ENCODE measurements at regions not wholly inside any gene's neighbourhood (a gene's known extent, or its start where the extent isn't known, plus 50 kb on each side); places are given as distances from the start of the nearest gene placed in this dataset.
"Not testable (repeated sequence)": the region's sequence is repeated elsewhere in the genome, so short reads cannot be mapped to it uniquely, and the experiment has no call there.

DNA sequence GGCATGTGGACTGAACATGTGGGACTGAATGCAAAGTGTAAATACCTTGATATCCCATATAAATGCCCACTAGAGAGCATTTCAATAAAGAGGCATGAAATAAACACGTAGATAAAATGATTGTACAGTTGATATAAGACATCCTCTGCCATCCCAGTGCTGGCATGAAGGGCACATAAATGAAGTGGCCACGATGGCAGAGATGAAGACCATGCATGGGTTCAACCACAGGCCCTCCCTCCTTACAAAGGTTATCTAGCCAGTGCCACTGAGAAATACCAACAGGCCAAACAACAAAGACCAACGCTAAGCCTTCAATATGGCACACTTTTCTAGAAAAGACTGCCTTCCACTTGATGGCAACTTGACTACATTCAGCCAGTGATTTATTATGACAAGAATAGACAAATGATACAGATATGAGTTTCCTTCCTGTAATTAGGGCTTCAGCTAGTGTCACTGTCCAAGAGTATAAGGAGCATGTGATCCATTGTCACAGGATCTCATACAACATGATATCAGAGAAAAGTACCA lies 493.9 kb upstream of the MAP2 start:
- no peak for DNase-seq (ENCODE audit: low read depth)

DNA sequence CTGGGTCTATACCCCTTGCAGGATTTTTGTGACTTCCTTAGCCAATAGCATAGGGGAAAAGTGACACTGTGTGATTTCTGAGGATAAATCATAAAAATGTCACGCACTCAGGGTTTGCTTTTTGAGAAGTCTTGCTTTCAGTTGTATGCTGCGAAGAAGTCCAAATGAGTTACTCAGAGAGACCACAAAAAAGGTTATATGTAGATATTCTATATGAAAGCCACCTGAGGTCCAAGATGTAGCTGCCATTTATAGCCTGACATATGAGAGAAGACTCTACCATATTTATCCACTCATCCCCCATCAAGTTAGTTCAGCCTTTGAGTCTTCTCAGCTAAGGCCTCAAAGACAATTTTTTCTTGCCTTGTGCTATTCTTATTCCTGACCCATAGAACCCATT lies 488.3 kb upstream of the MAP2 start:
- DNase-seq (ENCODE audit: low read depth), result no peak

DNA sequence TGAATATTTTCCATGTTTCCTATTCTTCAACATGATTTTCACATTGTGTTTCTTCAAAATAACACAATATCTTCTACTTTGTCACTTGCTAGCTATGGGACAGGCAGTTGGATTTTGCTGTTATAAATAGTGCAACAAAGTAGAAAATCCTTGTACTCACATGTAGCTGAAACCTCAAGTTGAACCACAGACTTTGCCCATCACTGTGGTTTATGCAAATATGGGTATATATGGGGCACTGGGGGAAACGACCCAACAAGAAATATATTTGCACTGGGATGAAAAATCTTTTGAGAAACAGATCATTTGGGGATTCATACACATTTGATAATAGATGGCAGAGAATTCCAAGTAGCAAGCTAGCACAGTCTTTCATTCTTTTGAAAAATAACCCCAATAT lies 486.3 kb upstream of the MAP2 start:
- DNase-seq (ENCODE audit: low read depth), result no peak

DNA sequence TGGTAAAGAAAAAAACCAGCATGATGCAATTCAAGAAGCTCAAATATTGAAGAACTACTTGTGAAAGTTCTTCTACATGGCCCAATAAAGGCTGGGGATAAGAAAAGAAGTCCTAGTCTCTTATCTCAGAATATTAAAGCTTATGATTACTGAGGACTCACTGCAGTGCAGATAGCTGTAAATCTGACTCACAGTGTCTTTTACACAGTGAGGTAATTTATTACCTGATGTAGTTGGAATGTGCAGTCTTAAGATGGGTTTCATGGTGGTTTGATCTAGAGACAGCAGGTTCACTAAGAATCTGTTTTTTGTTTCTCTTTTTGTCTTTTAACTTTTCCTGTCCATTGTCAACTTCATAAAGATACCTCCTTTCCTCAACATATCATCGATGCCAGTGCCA lies 484.0 kb upstream of the MAP2 start:
- DNase-seq (ENCODE audit: low read depth), result no peak

DNA sequence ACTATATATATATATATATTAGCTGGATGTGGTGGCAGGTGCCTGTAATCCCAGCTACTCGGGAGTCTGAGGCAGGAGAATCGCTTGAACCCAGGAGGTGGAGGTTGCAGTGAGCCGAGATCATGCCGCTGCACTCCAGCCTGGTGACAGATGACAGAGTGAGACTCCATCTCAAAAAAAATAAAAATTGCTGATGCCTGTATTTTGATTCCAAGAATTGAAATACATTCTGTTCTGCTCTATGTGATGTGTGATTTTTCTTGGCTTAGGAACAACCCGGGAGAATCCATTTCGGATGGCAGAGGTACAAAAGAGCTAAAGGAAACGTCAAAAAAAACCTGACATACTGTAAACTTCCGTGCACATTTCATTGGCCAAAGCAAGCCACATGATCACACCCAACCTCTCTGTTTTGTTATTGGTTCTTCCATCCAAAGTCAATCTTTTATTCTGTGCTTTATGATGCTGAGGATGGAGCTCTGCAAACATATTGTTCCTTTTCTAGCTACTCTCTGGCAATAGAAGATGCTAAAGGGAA lies 478.1 kb upstream of the MAP2 start:
- no peak for DNase-seq (ENCODE audit: low read depth)

DNA sequence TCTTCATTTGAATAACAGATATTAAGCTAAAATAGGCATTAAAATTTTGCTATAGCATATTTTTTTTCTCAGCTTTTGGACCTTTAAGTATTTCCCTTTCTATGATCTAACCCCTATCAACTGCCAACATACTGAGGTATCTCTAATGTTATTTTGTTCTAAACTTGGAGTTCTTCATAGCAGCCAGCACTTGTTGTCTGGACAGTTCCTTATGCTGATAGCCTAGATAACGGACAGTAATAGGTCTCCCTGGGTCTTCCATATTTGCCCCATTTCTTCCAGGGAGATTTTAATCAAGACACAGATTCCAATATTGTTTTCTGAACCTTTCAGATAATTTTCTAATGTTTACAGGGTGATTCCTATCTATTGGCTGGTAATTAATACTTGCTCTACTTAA lies 475.8 kb upstream of the MAP2 start:
- no peak for DNase-seq (ENCODE audit: low read depth)

DNA sequence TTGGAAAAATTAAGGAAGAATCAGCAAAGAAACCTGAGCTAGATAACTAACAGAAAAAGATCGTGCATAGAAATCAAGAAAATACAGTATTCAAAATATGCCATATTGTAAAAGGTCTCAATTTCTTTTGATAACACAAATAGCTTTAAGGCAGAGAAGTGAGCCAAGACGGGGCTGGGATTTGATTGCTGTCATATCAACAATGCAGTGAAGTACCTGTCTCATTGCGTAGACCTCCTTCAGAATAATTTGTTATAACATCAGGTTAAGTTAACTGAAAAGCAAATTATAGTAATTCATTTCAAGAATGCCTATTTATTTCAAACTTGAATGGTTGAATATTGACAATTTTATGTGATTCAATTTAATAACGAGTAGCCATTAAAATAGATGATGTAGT lies 453.8 kb upstream of the MAP2 start:
- DNase-seq (ENCODE audit: low read depth), result no peak

DNA sequence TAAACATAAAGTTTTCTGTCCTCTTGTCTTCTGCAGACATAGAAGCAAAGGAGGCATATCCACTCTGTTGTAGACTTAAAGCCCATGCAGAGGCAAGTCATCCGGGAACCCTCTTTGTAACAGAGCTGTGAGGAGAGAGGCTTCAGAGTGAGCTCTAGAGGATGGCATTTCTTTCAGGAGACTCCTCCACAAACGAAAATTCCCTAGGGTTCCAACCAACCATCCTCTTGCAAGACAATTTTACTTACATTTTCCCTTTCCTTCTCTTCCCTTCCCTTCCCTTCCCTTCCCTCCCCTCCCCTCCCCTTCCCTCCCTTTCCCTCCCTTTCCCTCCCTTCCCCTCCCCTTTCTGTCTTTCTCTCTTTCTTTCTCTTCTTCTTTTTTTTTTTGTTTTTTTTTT lies 446.3 kb upstream of the MAP2 start:
- no peak for DNase-seq (ENCODE audit: low read depth)

DNA sequence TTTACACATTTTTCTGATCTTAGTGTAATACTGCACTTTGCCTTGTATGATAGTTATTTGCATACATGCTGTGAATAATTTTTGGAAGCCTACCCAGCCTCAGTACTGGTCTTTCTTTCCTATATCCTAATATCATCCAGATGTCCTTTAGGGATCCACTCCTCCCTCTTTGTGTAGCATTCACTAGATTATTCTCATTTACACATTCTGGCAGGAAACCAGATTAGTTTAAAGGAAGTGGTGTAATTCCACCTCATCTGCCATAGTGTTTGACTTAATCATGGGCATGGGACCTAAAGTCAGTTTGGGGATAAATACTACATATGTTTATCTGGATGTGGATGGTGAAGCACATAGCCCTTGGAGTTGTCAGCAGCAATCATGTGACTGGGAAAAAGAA lies 444.9 kb upstream of the MAP2 start:
- no peak for DNase-seq (ENCODE audit: low read depth)

DNA sequence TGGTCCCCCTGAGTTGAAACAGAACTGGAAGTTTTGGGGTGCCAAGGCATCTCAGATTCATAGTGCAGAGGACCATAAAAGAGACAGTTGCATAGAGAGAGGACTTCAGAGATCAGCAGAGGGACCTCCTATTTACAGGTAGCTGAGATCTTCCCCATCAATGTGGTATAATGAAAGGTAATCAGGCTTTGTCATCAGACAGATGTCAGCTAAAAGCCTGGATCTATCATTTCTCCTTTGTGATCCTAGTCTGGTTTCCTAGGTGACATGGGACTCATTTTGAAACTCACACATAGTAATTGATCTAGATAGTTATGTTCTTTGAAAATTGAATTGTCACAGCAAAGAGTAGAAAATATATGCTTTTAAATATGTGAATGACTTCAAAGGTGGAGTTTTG lies 443.5 kb upstream of the MAP2 start:
- no peak for DNase-seq (ENCODE audit: low read depth)

DNA sequence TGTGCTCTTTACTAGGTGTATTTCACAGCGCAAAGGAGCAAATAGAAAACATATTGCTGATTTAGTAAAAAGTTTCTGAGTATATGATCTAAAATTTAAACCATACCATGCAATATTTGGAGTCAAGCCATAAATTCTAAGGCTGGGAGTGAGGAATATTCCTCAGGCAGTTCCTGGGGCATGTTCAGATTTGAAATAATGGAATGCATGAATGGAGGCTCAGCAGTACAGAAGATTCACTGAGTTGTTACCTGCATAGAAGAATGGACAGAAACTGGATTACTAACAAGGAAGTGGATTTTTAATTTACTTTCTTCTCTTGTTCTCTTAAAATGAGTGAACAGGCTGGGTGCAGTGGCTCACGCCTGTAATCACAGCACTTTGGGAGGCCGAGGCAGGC lies 441.0 kb upstream of the MAP2 start:
- no peak for DNase-seq (ENCODE audit: low read depth)

DNA sequence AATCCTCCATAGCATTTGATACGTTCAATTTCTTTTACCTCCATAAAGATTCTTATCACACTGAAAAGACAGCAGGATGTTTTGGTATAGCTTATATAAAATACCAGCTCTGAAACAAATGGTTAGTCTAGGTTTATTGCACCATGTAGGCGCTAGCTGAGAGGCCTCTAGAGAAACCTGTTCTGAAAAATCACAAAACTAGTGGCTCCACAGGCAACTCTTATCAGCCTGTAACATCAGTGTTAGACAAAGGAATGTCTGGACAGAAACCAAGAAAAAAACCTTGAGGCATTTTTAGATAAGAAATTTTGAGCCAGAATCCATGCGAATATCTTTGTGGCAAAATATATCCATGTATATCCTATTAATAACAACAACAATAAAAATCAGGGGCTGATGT lies 440.4 kb upstream of the MAP2 start:
- no peak for DNase-seq (ENCODE audit: low read depth)

DNA sequence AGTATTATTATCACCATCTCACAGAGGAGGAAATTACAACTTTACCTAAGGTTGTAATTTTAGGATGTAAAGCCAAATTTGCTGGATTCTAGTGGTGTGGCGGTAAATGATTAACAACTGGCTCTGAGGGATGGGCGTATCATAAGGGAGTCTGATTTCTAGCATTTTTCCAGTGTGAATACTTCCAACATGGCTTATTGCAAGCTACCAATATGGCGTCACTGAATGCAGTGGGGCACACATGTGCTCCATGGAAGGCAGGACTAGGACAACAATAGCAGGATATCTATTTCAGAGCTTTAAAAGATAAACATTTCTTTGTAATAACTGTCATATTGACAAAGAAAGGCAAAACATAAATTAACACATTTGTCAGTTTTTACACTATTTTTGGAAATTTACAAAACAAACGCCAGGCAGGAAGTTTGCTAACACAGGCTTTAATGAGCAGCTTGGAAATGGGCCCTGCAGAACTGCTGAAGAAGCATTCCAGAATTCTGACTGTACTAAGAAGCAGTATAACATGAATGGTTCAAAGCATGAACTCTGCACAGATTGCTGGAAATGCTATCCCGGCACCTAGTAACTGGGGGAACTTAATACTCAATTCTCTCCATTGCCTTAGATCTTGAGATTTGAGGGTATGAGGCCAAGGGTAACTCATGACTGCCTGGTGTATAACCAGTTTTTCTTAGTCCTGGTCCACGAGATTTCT lies 439.3 kb upstream of the MAP2 start:
- no peak for DNase-seq (ENCODE audit: low read depth)

DNA sequence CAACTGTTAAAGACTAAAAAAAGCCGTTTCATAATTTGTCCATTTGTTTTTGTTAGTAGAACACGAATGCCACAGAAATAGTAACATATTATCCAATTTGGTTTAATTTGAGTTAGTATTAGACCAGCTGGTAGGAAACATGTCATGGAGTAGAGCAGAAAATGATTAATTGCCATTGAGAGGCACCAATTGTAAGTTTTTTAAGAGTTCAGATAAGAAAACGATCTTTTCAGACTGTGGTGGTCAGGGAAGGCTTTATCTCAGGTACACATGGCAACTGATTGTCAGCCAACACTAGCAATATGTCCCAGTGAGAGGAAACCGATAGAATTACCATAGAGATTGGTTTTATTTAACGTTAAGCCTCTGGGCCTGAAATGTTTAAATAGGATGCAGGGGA lies 438.2 kb upstream of the MAP2 start:
- no peak for DNase-seq (ENCODE audit: low read depth)

DNA sequence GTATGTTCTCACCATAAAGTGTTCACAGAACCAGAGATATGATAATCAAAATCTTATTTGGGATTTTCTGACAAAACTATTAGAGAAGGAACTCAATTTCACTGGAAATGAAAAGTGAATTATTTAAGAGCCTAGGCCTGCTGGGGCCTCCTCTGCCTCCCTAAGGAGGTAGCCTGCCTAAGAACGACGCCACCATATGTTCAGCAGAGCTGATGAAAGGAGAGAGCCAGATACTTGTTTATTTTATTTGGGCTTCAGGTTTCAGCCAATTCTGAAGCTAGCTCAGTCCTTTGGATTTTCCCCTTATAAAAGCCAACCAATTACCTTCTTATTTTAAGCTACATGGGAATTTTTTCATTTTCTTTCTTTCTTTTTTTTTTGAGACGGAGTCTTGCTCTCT lies 433.1 kb upstream of the MAP2 start:
- no peak for DNase-seq (ENCODE audit: low read depth)

DNA sequence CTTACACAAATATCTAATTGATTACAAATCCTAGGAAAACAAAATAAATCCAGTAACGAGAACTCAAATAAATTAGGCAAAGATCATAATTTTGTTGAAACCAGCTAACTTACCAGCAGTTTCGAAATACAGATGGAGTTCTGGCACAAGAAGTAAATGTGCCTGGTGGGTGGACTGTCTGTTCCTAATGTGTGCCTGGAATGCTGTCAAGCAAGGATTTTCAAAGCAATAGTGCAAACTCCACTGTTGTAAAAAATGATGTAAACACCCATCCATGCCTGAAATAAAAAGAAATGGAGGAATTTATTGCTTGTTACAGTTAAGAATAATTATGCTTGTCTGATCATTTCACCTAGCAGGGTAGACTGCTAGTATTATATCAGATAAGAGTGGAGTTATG lies 423.9 kb upstream of the MAP2 start:
- no peak for DNase-seq (ENCODE audit: low read depth)

DNA sequence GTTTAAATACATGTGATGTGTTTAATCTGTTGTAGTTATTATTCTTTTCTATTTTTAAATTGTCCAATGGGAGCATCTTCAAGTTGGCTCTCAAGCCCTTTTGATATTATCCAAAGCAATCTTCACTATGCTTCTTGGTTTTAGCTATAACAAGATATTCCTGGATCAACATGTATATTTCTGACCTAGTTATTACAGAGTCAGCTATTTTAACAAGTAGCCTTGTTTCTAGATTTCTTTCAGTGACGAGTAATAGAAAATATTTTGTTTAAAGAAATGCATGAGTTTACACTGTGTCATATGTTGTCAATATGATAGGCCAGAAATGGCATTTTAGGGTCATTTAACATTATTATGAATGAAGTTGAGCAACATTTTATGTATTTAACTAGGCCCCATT lies 421.8 kb upstream of the MAP2 start:
- DNase-seq (ENCODE audit: low read depth), result no peak

DNA sequence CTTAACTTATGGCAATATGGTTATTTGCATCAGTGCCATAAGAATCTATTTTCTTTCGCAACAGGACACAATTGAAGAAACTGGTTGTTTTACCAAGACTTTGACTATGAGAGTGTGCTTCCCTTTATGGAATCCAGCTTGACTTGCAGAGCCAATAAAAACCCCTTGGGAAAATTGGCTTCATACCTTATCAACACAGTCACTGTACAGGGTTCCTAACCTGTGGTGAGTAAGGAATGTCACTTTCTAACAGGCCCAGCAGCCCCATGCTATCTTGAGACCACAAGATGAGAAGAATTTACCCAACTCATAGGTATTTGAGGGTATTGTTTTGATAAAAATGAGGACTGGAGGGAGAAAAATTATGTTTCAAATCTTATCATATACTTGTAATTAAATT lies 418.5 kb upstream of the MAP2 start:
- DNase-seq (ENCODE audit: low read depth), result no peak

DNA sequence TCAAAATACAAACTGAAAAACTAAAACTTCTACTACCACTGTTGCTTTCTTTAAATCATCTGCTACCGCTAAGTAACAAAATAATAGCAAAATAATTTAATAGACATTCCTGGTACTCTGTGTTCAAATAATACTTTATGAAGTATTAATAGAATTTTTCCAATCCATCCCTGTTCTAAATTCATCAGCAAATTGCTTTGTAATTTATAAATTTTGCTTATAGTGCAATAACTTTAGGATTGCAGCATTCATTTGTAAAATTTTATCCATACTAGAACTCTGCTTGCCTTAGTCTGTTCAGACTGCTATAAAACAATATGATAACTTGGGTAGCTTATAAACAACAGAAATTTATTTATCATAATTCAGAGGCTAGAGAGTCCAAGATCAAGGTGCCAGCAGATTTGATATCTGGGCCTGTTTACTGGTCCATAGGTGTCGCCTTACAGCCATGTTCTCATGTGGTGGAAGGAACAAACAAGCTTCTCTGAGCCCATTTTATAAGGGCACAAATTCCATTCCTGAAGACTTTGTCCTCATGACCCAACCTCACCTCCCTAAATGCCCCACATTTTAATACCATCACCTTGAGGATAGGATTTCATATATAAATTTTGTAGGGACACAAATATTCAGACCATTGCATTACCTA lies 415.1 kb upstream of the MAP2 start:
- no peak for DNase-seq (ENCODE audit: low read depth)

DNA sequence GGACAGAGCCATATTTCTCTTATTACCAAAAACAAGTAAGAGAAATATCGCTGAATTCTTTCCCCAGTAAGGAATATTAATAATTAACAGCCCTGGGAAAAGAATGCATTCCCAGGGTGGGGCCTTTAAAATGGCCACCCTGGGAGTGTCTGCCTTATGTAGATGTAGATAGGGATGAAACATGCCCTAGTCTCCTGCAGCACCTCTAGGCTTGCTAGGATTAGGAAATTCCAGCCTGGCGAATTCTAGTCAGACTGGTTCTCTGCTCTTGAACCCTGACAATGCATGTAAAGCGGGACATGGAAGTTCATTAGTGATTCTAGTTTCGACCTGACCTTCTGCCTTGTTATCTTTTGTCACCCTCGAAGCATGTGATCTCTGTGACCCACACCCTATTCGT lies 405.2 kb upstream of the MAP2 start:
- not testable (repeated sequence) for DNase-seq (ENCODE audit: low read depth)

DNA sequence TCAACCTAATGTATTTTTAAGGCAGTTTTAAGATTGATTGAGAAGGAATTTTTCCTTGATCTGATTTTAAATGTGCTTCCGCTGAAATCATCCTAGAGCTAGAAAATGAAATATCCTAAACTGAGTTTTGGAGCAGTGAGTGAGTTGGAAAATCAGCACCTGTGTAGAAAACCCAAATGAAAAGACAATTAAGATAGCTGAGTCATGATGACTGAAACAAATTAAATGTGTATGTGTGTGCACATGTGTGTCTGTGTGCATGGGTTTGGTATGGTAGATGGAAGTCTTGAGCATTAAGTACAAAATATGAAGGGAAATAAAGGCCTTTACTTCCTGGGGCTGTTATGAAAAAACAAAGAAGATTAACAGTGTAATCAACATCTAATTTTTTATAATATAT lies 394.6 kb upstream of the MAP2 start:
- DNase-seq (ENCODE audit: low read depth), result no peak

DNA sequence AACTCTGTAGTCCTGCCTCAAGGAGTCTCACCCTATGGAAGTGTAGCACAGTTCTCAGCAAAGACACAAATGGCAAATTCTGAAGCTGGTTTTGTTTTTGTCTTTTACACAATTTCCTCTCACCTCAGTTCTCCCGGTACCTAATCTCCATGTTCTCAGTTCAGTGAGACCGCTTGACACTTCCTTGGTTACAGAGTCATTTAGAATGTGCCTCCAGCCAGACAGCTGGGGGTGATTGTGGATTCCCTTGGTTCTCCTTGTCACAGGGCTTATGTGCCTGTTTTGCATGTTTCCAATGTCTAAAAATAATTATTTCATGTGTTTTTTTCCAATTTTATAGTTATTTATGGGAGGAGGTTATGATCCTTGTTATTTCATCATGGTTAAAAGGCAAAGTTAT lies 379.5 kb upstream of the MAP2 start:
- DNase-seq (ENCODE audit: low read depth), result no peak

DNA sequence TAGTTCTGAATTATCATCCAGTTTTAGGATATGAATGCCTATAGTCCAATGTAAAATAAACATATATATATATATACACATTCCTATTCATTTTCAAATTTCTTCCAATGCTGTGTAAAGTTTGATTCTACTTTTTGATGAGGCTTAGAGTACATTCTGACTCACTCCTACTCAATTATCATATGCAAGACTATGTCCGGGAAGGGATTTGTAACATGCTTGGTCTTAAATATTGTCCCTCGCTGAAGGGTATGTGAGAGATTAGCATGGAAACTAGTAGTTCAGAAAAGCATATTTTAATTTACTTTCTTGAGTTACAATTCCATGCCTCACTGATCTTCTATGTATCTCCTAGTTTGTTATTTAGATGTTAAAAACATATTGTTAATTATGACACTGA lies 377.7 kb upstream of the MAP2 start:
- no peak for DNase-seq (ENCODE audit: low read depth)

DNA sequence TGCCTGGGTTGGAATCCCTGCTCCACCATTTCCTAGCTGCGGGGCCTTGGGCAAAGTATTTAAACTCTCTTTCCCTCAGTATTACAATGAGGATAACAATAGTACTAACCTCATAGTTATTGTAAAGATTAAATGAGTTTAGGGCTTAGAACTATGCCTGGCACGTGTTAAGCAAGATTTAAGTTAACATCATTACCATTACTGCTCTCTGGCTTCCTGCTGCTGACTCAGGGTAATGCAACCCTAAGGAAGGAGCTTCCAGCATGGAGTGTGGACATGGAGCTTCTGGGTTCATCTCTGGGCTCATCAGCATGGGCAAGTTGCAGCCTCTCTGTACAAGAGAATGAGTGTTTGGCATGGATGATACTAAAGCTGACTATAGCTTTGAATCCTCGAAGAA lies 374.2 kb upstream of the MAP2 start:
- DNase-seq (ENCODE audit: low read depth), result no peak
